ENCODE measurements at regions not wholly inside any gene's neighbourhood (a gene's known extent, or its start where the extent isn't known, plus 50 kb on each side); places are given as distances from the start of the nearest gene placed in this dataset.
"Not testable (repeated sequence)": the region's sequence is repeated elsewhere in the genome, so short reads cannot be mapped to it uniquely, and the experiment has no call there.

DNA sequence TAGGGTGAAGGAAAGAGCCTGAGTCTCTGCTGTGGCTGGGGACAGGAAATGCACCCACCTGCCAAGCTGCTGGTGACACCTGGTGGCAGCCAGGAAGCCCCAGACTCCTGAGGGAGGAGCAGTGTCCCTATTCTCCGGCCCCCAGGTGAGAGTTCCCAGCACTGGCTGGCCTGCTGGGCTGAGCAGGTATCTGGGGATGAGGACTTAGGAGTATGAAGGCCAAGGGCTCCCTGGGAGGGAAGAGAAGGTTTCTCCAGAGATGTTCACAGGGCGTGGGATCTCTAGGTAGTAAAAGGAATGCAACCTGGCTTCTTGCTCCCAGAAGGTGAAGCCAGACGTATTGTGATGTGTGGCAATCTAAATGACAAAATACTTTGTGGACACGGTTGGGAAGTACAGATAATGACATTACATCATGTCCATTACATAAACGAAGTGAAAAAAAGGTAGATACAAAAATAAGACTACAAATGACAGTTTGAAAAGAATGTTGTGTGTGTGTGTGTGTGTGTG lies 75.8 kb upstream of the SLC1A4 start:
- peak in 1 of 2 experiments; percentile 33 for DNase-seq (ENCODE audit: low spot score in 2 of 2)
- in situ Hi-C loops (cut with MboI; ENCODE audit: low sequenced_read_pairs): loop anchor here (25.0 kb wide), 2 partner anchors 274 to 649 kb away; no protein-coding TSS in a partner anchor

DNA sequence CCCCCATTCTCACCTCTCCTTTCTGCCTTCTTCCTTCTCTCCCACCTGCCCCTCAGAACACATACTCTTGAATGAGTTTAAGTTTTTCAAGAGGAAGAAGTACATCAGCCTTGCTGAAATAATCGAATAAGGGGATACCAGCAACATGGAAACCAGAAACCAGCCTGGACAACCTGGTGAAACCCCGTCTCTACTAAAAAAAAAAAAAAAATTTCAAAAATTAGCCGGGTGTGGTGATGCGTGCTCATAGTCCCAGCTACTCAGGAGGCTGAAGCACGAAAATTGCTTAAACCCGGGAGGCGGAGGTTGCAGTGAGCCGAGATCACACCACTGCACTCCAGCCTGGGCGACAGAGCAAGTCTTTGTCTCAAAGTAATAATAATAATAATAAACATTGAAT lies 75.0 kb upstream of the SLC1A4 start:
- Histone ChIP-seq H3K27me3 (ENCODE audit: low read depth) (no peaks in the 10 kb centered on the region), H3K9me3 (no peaks in the 10 kb centered on the region), H3K4me3 (no peak overlapping the region), H3K4me1 (peaks cover 14% of the 10 kb centered on the region), H3K36me3 (replicated peaks) (no peaks in the 10 kb centered on the region)
- in situ Hi-C loops (cut with MboI; ENCODE audit: low sequenced_read_pairs): loop anchor here (25.0 kb wide), 2 partner anchors 273 to 648 kb away; no protein-coding TSS in a partner anchor
- peak in 1 of 2 experiments; percentile 43 for DNase-seq (ENCODE audit: low spot score in 2 of 2)

More for the DNA sequence above, 75.8 kb upstream of the SLC1A4 start:
- Histone ChIP-seq H3K9me3 (no peaks in the 10 kb centered on the region), H3K4me1 (peaks cover 14% of the 10 kb centered on the region), H3K27me3 (ENCODE audit: low read depth) (no peaks in the 10 kb centered on the region), H3K36me3 (replicated peaks) (no peaks in the 10 kb centered on the region), H3K4me3 (no peak overlapping the region)

DNA sequence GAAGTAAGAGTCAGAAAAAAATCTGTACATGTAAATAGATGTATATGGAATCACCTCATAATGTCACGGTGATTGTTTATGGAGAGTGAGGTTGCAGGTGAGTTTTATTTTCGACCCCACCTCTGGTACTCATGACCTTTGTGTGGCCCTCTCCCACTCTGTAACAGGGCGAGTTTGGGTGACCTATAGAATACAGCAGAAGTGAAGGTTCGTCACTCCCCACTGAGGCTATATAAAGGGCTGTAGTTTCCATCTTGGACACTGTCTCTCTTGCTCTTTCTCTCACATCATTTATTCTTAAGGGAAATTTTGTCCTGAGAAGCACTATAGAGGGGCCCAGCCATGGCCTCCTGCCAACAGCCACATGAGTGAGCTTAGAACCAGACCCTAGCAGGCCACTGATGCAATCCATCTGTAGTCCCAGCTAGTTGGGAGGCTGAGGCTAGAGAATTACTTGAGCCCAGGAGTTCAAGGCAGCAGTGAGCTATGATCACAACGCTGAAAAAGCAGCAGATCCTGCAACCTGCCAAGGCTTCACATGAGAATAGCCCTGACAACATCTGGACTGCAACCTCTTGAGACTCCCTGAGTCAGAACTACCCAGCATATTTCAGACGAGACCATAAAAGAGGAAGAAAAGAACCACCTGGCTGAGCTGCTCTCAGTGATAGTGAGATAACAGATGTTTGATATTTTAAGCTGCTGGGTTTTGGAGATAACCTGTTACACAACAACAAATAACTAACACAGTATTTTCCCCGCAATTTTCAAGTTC lies 74.3 kb upstream of the SLC1A4 start:
- peak in 1 of 2 experiments; percentile 25 for DNase-seq (ENCODE audit: low spot score in 2 of 2)
- H3K36me3 ChIP-seq (replicated peaks): no peaks in the 10 kb centered on the region
- peaks cover 14% of the 10 kb centered on the region for H3K4me1 ChIP-seq
- in situ Hi-C loops (cut with MboI; ENCODE audit: low sequenced_read_pairs): loop anchor here (5.0 to 25.0 kb wide), 3 partner anchors 122 to 647 kb away; no protein-coding TSS in a partner anchor
- H3K9me3 ChIP-seq: no peaks in the 10 kb centered on the region
- H3K4me3 ChIP-seq: no peak overlapping the region
- no peaks in the 10 kb centered on the region for H3K27me3 ChIP-seq (ENCODE audit: low read depth)

DNA sequence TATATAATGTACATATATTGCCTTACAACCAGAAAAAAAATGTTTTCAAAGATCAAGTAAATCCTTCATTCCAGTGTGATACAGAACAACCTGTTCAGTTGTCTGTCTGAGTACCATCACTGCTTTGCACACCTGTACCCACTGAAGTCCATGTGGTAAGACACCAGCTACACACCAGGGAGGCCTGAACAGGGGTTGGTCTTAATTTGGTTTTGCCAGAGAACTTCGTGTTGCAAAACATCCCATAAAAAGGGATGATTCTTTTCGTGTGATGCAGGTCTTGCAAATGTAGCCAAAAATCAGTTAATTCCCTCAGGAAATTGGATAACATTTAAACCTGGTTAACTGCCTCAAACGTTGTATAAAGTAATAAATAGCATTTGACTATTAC lies 73.7 kb upstream of the SLC1A4 start:
- H3K4me3 ChIP-seq: no peak overlapping the region
- in situ Hi-C loops (cut with MboI; ENCODE audit: low sequenced_read_pairs): loop anchor here (5.0 to 25.0 kb wide), 3 partner anchors 122 to 647 kb away; no protein-coding TSS in a partner anchor
- DNase-seq (ENCODE audit: low spot score in 2 of 2): no peak
- peaks cover 14% of the 10 kb centered on the region for H3K4me1 ChIP-seq
- H3K27me3 ChIP-seq (ENCODE audit: low read depth): no peaks in the 10 kb centered on the region
- no peaks in the 10 kb centered on the region for H3K36me3 ChIP-seq (replicated peaks)
- no peaks in the 10 kb centered on the region for H3K9me3 ChIP-seq

DNA sequence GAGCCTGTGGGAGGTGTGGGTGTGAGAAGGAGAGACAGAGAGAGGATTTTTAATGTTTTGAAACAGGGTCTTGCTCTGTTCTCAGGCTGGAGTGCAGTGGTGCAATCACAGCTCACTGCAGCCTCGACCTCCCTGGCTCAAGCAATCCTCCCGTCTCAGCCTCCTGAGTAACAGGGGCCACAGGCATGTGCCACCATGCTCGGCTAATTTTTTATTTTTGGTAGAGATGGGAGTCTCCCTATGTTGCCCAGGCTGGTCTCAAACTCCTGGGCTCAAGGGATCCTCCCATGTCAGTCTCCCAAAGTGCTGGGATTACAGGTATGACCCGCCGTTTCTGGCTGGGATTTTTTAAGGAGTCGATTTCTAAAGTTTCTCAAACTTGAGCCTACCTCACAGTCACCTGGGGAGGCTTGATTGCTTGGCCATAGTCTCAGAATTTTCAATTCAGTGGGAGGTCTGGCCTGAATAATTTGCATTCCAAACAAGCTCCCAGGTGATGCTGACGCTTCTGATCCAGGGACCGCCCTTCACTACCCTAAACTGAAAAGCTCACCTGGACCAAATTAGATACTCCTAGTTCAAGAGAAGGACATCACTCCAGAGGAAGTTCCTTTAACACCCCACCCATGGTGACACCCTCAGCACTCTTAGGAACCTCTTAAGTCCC lies 70.8 kb upstream of the SLC1A4 start:
- H3K27me3 ChIP-seq (ENCODE audit: low read depth): no peaks in the 10 kb centered on the region
- in situ Hi-C loops (cut with MboI; ENCODE audit: low sequenced_read_pairs): loop anchor here (5.0 to 25.0 kb wide), 3 partner anchors 119 to 644 kb away; no protein-coding TSS in a partner anchor
- H3K36me3 ChIP-seq (replicated peaks): no peaks in the 10 kb centered on the region
- peaks cover 14% of the 10 kb centered on the region for H3K4me1 ChIP-seq
- no peaks in the 10 kb centered on the region for H3K9me3 ChIP-seq
- no peak for DNase-seq (ENCODE audit: low spot score in 2 of 2)
- H3K4me3 ChIP-seq: peak overlapping the region; percentile 39

DNA sequence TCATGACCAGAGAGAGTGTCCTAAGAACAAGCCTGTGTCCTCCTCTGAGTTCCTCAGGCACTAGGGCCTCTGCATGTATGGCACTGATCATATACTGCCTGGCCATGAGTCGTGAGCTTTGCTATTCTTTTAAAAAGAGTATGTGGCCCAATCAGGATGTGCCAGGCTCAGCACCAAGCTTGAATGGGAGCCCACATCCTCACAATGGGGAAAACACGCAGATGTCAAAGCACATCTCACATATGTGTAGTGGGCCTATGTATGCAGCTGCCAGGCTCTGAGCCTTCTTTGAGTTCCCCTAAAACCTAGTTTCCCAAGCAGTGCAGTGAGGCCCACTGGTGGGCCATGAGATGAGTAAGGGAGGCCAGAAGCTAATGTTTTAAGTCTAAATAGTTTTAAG lies 69.9 kb upstream of the SLC1A4 start:
- no peak overlapping the region for H3K4me3 ChIP-seq
- in situ Hi-C loops (cut with MboI; ENCODE audit: low sequenced_read_pairs): loop anchor here (5.0 to 25.0 kb wide), 3 partner anchors 118 to 643 kb away; no protein-coding TSS in a partner anchor
- H3K9me3 ChIP-seq: no peaks in the 10 kb centered on the region
- no peaks in the 10 kb centered on the region for H3K36me3 ChIP-seq (replicated peaks)
- H3K27me3 ChIP-seq (ENCODE audit: low read depth): no peaks in the 10 kb centered on the region
- H3K4me1 ChIP-seq: peaks cover 11% of the 10 kb centered on the region
- no peak for DNase-seq (ENCODE audit: low spot score in 2 of 2)

DNA sequence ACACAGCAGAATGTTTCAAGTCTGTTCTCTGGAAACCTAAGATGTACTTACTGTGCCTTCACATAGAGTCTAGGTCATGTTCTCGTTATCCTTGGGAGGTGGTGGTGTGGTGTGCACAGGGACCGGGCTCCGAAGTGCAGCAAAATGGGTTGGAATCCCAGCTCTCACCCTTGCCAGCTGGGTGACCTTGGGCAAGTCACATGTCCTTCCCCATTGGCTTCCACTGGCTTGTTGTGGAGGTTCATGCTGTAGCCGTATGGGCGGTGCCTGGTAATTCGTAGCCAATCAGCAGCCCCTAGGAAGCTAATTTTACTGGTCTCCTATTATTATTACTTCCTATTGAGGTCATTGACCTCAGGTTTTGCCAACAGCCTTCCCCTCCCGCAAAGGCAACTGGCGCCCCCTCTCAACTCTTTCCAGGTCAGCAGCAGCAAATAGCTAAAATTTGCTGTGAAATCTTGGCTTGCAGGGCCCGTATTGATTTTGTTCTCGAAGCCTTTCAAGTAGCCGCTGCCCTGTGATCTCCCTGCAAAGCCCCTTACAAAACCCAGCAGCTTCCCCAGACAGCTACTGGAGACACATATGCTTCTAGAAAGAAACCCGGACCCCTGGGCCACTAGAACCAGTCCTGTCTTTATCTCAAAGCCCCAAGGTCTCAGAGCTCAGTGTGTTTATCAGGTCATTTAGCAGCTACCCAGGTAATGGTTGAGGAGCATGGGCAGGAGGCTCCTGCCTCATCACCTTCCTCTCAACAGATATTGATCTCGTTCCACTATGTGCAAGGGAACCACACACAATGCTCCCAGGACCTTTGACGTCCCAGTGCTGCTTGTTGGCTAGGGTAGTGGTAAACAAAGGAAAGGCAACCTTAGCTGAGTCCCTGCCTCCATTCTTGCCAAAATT lies 66.5 kb upstream of the SLC1A4 start:
- in situ Hi-C loops (cut with MboI; ENCODE audit: low sequenced_read_pairs): loop anchor here (25.0 kb wide), 2 partner anchors 265 to 640 kb away; no protein-coding TSS in a partner anchor
- no peaks in the 10 kb centered on the region for H3K4me1 ChIP-seq
- DNase-seq (ENCODE audit: low spot score in 2 of 2): no peak

DNA sequence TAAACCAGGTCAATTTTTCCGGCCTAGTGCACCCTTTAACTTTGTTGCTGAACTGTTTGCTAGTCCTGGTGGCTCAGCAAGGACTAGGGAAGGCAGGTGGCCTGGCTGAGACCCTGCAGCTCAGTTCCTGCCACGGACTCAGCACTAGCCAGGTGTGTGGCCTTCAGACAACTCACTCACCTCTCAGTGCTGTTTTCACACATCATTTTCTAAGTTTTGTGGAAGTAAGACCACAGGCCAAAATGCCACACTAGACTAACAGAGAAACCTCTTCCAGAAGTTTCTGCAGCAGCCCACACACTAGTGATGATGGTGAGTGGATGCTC lies 65.9 kb upstream of the SLC1A4 start:
- H3K4me3 ChIP-seq: no peak overlapping the region

More for the DNA sequence above, 66.5 kb upstream of the SLC1A4 start:
- H3K36me3 ChIP-seq (replicated peaks): no peaks in the 10 kb centered on the region
- no peak overlapping the region for H3K4me3 ChIP-seq
- no peaks in the 10 kb centered on the region for H3K9me3 ChIP-seq
- no peaks in the 10 kb centered on the region for H3K27me3 ChIP-seq (ENCODE audit: low read depth)

DNA sequence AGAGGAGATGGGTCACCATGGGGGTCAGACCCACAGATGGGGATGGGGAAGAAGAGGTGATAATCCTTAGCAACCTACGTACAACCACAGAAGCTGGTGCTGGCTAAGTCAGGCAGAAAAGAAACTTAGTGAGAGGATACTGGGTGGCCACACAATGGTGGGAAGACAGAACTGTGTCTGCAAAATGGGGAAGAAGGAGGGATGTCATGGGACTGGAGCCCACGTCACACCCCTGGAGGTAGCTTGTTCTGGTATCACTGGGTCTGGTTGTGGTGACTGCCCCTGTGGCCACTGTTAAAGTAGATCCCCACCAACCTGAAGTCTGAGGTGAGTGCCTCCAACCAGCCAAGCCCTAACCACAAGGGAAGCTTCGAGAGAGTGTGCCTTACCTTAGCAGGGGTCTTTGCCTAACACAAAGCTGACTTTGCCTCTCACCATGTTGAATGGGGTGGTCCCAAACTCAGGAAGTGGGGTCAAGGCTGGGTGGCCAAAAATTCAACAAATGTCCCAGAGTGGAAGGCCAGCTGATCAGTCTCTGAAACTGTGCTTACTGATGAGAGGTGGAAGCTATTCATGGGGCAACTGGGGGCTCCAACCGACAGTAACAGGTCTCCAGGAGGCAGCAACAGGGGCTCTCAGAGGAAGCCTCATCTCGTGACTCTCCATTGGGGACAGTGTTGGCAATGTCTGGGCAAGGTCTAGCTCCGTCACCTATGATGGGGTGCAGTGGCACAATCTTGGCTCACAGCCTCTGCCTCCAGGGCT lies 64.8 kb upstream of the SLC1A4 start:
- Histone ChIP-seq H3K36me3 (replicated peaks) (no peaks in the 10 kb centered on the region), H3K27me3 (ENCODE audit: low read depth) (no peaks in the 10 kb centered on the region), H3K4me3 (no peak overlapping the region), H3K4me1 (no peaks in the 10 kb centered on the region), H3K9me3 (no peaks in the 10 kb centered on the region)
- no peak for DNase-seq (ENCODE audit: low spot score in 2 of 2)
- in situ Hi-C loops (cut with MboI; ENCODE audit: low sequenced_read_pairs): loop anchor here (25.0 kb wide), 2 partner anchors 263 to 638 kb away; no protein-coding TSS in a partner anchor

More for the DNA sequence above, 65.9 kb upstream of the SLC1A4 start:
- Histone ChIP-seq H3K36me3 (replicated peaks) (no peaks in the 10 kb centered on the region), H3K27me3 (ENCODE audit: low read depth) (no peaks in the 10 kb centered on the region), H3K4me1 (no peaks in the 10 kb centered on the region), H3K9me3 (no peaks in the 10 kb centered on the region)
- in situ Hi-C loops (cut with MboI; ENCODE audit: low sequenced_read_pairs): loop anchor here (25.0 kb wide), 2 partner anchors 264 to 639 kb away; no protein-coding TSS in a partner anchor
- no peak for DNase-seq (ENCODE audit: low spot score in 2 of 2)

DNA sequence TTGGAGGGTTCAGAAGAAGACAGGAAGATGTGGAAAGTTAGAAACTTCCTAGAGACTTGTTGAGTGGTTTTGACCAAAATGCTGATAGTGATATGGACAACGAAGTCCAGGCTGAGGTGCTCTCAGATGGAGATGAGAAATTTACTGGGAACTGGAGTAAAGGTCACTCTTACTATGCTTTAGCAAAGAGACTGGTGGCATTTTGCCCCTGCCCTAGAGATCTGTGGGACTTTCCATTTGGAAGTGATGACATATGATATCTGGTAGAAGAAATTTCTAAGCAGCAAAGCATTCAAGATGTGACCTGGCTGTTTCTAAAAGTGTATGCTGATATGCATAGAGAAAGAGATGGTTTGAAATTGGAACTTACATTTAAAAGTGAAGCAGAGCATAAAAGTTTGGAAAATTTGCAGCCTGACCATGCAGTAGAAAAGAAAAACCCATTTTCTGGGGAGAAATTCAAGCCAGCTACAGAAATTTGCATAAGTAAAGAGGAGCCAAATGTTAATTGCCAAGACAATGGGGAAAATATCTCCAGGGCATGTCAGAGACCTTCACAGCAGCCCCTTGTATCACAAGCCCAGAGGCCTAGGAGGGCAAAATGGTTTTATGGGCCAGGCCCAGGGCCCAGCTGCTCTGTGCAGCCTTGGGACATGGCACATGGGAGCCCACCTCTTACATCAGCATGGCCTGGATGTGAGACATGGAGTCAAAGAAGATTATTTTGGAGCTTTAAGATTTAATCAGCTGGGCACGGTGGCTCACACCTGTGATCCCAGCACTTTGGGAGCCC lies 63.1 kb upstream of the SLC1A4 start:
- H3K36me3 ChIP-seq (replicated peaks); DNase-seq (ENCODE audit: low spot score in 2 of 2); H3K4me3 ChIP-seq; H3K4me1 ChIP-seq; H3K27me3 ChIP-seq (ENCODE audit: low read depth); in situ Hi-C loops (cut with MboI; ENCODE audit: low sequenced_read_pairs); H3K9me3 ChIP-seq: not testable (repeated sequence)

DNA sequence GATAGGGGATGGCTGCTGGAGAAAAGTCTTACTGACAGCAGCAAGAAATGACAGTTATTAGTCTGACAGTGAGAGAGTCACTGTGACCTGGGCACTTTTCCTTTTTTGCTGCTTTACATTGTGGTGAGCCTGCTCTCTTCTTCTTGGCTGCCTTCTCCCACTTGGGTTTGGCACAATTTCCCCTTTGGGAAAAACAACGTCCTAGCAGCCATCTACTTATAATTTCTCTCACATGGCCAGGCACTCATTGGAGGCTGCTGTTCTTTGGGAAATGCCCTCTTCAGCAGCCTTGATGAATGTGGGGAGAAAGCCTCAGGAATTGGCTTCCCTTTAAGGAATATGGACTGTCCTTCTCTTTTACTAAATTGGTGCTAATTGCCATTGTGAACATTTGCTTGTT lies 60.4 kb upstream of the SLC1A4 start:
- in situ Hi-C loops (cut with MboI; ENCODE audit: low sequenced_read_pairs): no loop called here
- no peaks in the 10 kb centered on the region for H3K4me1 ChIP-seq
- no peaks in the 10 kb centered on the region for H3K9me3 ChIP-seq
- H3K27me3 ChIP-seq (ENCODE audit: low read depth): no peaks in the 10 kb centered on the region
- DNase-seq (ENCODE audit: low spot score in 2 of 2): no peak
- H3K36me3 ChIP-seq (replicated peaks): no peaks in the 10 kb centered on the region
- H3K4me3 ChIP-seq: no peak overlapping the region

DNA sequence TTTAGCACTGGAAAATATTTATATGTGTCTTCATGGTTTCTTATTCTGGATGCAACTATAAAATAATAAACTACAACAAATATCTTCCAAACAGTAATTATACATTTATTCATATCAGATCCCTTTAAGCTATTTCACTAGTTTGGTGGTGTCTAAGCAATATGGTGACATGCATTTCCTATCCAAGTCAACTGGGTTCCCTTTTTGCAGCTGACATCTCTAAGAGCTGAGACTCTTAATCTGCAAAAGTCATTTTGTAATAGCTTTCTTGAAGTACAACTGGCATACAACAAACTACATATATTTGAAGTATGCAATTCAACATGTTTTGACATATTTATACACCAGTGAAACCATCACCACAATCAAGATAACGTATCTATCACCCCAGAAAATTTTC lies 59.9 kb upstream of the SLC1A4 start:
- Histone ChIP-seq H3K9me3 (no peaks in the 10 kb centered on the region), H3K36me3 (replicated peaks) (no peaks in the 10 kb centered on the region), H3K27me3 (ENCODE audit: low read depth) (no peaks in the 10 kb centered on the region), H3K4me1 (no peaks in the 10 kb centered on the region), H3K4me3 (no peak overlapping the region)
- DNase-seq (ENCODE audit: low spot score in 2 of 2): no peak
- in situ Hi-C loops (cut with MboI; ENCODE audit: low sequenced_read_pairs): no loop called here

Data from HAP-1 (cell line).